Suprapubic skin (tissue), 4 donors: ENCODE measurements at regions not wholly inside any gene's neighbourhood (a gene's known extent, or its start where the extent isn't known, plus 50 kb on each side); places are given as distances from the start of the nearest gene placed in this dataset.

Experiments
- CTCF ChIP-seq, 2 donors: fragments of 200-600 bp in 1 of 2; fragments of 450-650 bp in 1 of 2; sonication (generic) in 1 of 2; IDR thresholded peaks; one replicate each; pipeline ENCODE4 v1.5.1; 2016 to 2019; ENCODE audit warnings: antibody characterized with exemption in 2 of 2, mild to moderate bottlenecking in 1 of 2, moderate library complexity in 1 of 2
- EP300 ChIP-seq: sonication (generic); formaldehyde crosslinking; IDR thresholded peaks from one replicate; pipeline ENCODE4 v1.6.1; 2017; ENCODE audit warnings: antibody characterized with exemption
- POLR2A ChIP-seq, 2 donors: fragments of 450-650 bp; IDR thresholded peaks; one replicate each; pipeline ENCODE4 v1.6.1; 2017; ENCODE audit warnings: antibody characterized with exemption in 2 of 2, mild to moderate bottlenecking in 2 of 2, moderate library complexity in 2 of 2
- POLR2AphosphoS5 ChIP-seq, 3 donors: sonication (generic); formaldehyde crosslinking; IDR thresholded peaks; one replicate each; pipeline ENCODE4 v1.6.1; 2017; ENCODE audit warnings: antibody characterized with exemption in 3 of 3

GRCh38 chr18:67818432-67818831 lies 301.9 kb upstream of the DSEL start:
- TF ChIP-seq POLR2AphosphoS5 (IDR thresholded peaks at IDR 0.05) (no peak), CTCF (IDR thresholded peaks at IDR 0.05) (no peak), EP300 (no peak), POLR2A (IDR thresholded peaks at IDR 0.05) (no peak)
